Ishikawa (cell line): ENCODE measurements at regions not wholly inside any gene's neighbourhood (a gene's known extent, or its start where the extent isn't known, plus 50 kb on each side); places are given as distances from the start of the nearest gene placed in this dataset.

ENCODE experiments used
- CEBPB ChIP-seq: IDR thresholded peaks from 2 replicates; pipeline ENCODE4 v1.6.1; 2012
- CREB1 ChIP-seq: IDR thresholded peaks from 2 replicates; pipeline ENCODE4 v1.6.1; 2012; ENCODE audit warnings: low read depth
- EGR1 ChIP-seq: IDR thresholded peaks from 2 replicates; pipeline ENCODE4 v1.6.1; 2012
- EP300 ChIP-seq: IDR thresholded peaks from 2 replicates; pipeline ENCODE4 v1.6.1; 2012; ENCODE audit warnings: borderline replicate concordance
- FOXM1 ChIP-seq: IDR thresholded peaks from 2 replicates; pipeline ENCODE4 v1.6.1; 2012; ENCODE audit warnings: low read depth, borderline replicate concordance
- NFIC ChIP-seq: IDR thresholded peaks from 2 replicates; pipeline ENCODE4 v1.6.1; 2012
- RAD21 ChIP-seq: IDR thresholded peaks from 2 replicates; pipeline ENCODE4 v1.6.1; 2012; ENCODE audit warnings: low read depth
- TAF1 ChIP-seq: IDR thresholded peaks from 2 replicates; pipeline ENCODE4 v1.6.1; 2012; ENCODE audit warnings: low read depth, mild to moderate bottlenecking
- TCF12 ChIP-seq: IDR thresholded peaks from 2 replicates; pipeline ENCODE4 v1.6.1; 2012; ENCODE audit warnings: low read depth
- TEAD4 ChIP-seq: IDR thresholded peaks from 2 replicates; pipeline ENCODE4 v1.6.1; 2012
- YY1 ChIP-seq: IDR thresholded peaks from 2 replicates; pipeline ENCODE4 v1.6.1; 2012; ENCODE audit warnings: low read depth
- ZBTB7A ChIP-seq: IDR thresholded peaks from 2 replicates; pipeline ENCODE4 v1.6.1; 2012; ENCODE audit warnings: low read depth
- TF ChIP-seq, protein P1 (sequence below): IDR thresholded peaks from 2 replicates; pipeline ENCODE4 v1.6.1; 2012; ENCODE audit warnings: low read depth, mild to moderate bottlenecking
- TF ChIP-seq, protein P2 (sequence below): IDR thresholded peaks from 2 replicates; pipeline ENCODE4 v1.6.1; 2012
- TF ChIP-seq, protein P3 (sequence below): IDR thresholded peaks from 2 replicates; pipeline ENCODE4 v1.6.1; 2012

DNA sequence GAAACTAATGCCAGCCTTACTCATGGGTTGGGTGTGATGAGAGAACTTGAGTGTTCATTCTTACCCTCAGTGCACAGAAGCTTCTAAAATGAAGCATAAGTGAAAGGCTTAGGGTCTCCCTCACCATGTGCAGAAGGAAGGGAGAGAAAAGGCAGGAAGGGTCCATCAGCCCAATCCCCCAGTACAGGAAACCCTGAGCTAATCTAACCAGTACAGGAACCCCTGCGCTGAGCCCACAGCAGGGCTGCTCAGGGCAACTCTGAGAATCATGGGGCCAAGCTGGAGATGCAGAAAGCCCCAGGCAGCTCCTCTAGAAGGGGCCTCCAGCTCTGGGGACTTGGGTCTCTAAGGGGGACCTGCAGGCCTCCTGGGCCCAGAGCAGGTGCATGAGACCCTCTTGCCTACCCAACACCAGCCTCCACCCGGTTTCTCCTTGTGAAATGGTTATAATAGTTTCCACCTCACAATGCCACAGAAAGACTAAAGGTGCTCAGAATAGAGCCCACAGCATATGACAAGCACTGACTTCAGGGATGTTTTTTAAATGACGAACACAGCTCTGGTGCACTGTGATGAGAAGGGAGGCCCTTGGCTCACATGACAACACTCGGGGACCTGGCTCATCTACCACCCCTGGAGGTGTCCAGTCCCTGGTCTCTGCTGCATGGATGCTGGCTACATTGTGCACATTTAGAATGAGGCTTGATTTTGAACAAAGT is 190.1 kb downstream of the ACTL7B start:
- TF ChIP-seq, protein P1, sequence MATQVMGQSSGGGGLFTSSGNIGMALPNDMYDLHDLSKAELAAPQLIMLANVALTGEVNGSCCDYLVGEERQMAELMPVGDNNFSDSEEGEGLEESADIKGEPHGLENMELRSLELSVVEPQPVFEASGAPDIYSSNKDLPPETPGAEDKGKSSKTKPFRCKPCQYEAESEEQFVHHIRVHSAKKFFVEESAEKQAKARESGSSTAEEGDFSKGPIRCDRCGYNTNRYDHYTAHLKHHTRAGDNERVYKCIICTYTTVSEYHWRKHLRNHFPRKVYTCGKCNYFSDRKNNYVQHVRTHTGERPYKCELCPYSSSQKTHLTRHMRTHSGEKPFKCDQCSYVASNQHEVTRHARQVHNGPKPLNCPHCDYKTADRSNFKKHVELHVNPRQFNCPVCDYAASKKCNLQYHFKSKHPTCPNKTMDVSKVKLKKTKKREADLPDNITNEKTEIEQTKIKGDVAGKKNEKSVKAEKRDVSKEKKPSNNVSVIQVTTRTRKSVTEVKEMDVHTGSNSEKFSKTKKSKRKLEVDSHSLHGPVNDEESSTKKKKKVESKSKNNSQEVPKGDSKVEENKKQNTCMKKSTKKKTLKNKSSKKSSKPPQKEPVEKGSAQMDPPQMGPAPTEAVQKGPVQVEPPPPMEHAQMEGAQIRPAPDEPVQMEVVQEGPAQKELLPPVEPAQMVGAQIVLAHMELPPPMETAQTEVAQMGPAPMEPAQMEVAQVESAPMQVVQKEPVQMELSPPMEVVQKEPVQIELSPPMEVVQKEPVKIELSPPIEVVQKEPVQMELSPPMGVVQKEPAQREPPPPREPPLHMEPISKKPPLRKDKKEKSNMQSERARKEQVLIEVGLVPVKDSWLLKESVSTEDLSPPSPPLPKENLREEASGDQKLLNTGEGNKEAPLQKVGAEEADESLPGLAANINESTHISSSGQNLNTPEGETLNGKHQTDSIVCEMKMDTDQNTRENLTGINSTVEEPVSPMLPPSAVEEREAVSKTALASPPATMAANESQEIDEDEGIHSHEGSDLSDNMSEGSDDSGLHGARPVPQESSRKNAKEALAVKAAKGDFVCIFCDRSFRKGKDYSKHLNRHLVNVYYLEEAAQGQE, result no peak
- TF ChIP-seq TCF12, result no peak
- TF ChIP-seq NFIC, result no peak
- TF ChIP-seq CEBPB, result no peak
- no peak for TF ChIP-seq EGR1
- TF ChIP-seq TAF1, result no peak
- TF ChIP-seq, protein P2, sequence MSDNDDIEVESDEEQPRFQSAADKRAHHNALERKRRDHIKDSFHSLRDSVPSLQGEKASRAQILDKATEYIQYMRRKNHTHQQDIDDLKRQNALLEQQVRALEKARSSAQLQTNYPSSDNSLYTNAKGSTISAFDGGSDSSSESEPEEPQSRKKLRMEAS, result no peak
- no peak for TF ChIP-seq FOXM1

DNA sequence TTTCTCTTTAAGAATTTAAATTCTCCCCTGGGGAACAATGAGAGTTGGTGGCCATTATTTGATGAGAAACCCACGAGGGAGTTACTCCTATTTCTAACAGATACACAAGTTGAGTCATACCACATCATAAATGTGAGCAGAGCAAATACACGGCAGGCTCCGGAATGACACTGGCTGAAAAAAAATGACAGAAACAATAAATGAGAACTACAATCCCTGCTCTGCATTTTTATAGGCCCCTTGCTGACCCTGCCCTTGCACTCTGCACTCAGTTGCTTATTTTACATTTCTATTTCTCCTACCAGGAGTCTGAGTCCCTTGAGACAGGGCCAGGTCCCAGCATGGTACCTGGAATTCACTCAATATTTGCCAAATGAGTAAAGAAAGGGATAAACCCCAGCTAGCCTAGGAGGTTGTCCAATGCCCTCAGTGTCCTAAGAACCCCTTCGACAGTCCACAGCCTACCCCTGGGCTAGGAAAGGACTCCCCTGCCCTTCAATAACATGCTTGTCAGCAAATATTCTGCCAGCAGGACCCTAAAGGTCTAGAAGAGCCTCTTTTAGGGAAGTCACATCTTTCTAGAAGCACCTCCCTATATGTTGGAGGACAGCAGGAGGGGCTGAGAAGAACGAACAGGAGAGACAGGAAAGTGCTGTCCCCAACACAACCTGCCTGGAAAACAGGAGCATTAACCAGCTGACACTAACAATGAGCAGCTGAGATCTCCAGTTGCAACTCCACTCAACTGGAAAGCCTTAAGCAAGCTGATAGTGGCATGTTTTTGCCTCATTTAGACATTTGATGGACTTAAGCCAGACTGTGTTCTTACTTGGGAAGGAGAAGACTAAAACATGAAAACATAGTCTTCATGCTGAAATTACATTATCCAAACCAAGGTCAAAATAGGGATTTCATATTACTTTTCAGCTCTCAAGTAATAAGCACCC is 191.2 kb downstream of the ACTL7B start:
- no peak for TF ChIP-seq TCF12
- TF ChIP-seq FOXM1, result no peak
- TF ChIP-seq, protein P3, sequence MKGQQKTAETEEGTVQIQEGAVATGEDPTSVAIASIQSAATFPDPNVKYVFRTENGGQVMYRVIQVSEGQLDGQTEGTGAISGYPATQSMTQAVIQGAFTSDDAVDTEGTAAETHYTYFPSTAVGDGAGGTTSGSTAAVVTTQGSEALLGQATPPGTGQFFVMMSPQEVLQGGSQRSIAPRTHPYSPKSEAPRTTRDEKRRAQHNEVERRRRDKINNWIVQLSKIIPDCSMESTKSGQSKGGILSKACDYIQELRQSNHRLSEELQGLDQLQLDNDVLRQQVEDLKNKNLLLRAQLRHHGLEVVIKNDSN, result no peak
- no peak for TF ChIP-seq EP300
- no peak for TF ChIP-seq EGR1

DNA sequence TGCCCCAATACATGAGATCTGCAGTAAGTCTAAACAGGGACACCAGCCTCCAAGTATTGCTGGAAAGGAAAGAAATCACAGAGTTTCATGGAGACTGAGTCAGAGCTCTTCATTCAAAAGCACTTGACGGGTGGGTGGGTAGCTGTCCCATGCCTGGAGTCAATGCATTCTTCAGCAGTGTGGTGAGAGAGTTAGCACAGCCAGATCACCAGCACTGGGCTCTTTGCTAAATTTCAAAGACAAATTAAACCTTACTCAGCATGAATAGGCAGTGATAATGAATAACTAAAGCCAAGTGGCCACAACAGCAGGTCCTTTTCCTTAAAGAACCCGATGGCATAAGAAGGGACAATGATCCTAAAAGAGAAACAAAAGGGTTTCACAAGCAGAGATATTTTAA is 192.4 kb downstream of the ACTL7B start:
- TF ChIP-seq CREB1 (no peak), CEBPB (no peak), NFIC (no peak), TCF12 (no peak), RAD21 (no peak), FOXM1 (no peak)

DNA sequence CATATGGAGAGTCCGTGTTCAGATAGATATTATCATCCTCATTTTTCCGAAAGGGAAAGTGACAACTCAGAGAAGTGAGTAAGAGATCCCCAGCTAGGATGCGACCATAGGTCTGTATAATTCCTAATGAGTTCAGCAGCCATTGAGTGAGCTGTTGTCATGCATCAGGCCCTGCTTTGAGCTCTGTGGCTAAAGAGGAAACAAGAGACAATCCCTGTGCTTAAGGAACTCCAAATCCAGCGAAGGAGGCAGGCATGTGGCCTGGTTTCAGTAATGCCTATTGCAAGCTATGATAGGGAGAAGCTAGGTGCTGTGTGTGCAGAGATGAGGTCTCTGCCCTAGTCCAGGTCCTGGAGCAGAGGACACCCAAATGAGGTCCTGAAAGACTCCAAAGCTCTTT is 192.8 kb downstream of the ACTL7B start:
- TF ChIP-seq YY1, result no peak
- no peak for TF ChIP-seq TEAD4
- no peak for TF ChIP-seq ZBTB7A
- no peak for TF ChIP-seq FOXM1
- TF ChIP-seq RAD21, result no peak
- TF ChIP-seq, protein P1, result no peak
- no peak for TF ChIP-seq CEBPB
- no peak for TF ChIP-seq TAF1
- TF ChIP-seq NFIC, result no peak
- TF ChIP-seq, protein P3, result no peak
- TF ChIP-seq CREB1, result no peak
- no peak for TF ChIP-seq EP300
- TF ChIP-seq EGR1, result no peak
- TF ChIP-seq, protein P2, result no peak
- no peak for TF ChIP-seq TCF12

DNA sequence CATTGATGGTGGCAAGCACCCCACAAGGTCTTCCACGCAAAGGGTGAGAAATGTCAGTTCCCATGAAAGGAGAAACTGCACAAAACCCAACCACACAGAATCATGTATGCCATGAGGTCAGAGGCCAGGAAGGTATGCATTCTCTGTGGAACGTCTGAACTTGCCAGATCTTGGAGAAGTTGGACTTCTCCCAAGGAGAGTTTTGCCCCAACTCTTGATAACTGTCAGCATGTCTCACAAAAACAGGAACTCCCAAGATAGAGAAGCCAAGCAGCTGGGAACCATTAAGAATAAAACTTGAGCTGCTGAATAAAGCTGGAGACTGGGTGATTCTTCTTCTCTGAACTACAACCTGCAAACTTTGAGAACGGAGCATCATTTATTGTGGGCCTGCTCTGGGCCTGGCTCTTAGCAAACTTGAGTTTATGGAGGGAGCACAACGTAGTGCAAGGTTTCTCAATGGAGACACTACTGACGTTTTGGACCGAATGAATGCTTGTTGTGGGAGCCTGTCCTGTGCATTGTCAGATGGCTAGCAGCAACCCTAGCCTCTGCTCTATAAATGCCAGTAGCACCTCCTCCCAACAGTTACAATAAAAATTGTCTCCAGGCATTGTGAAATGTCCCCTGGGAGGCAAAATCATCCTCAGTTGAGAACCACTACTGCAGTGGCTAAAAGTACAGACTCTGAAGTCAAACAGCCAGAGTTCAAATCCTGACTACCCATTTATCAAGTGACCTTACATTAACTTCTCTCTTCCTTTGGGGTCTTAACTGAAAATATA is 193.5 kb downstream of the ACTL7B start:
- no peak for TF ChIP-seq TCF12
